GF-D8 (cell line): ENCODE measurements at regions not wholly inside any gene's neighbourhood (a gene's known extent, or its start where the extent isn't known, plus 50 kb on each side); places are given as distances from the start of the nearest gene placed in this dataset.

Experiments used
- DNase-seq: peaks from one replicate; lab custom pipeline; 2025; lab: John Stamatoyannopoulos, UW

GRCh38 chr11:119793335-119793984, 64.5 kb upstream of the NECTIN1 start:
- DNase-seq, result no peak

- DNase-seq, result no peak
Measured at GRCh38 chr11:119791701-119792151, 62.7 kb upstream of the NECTIN1 start.

GRCh38 chr11:119791047-119791446, 62.0 kb upstream of the NECTIN1 start:
- no peak for DNase-seq

DNA sequence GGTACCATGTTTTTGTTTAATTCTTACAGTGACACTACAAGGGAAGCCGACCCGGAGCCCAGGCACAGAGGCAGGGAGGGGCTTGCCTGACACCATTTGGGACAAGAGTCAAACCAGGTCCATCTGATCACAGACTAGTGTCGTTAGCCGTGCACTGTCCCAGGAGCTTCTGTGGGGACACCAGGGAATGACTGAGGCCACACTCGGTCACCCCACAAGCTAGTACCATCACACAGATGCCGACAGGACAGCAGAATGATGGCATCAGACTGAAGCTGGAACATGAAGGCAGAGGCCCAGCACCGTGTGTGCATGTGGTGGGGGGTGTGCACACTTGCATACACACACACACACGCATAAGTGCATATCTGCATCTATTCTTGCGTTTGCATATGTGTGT, 61.5 kb upstream of the NECTIN1 start:
- no peak for DNase-seq

- no peak for DNase-seq
Measured at GRCh38 chr11:119789766-119790407, 60.9 kb upstream of the NECTIN1 start.

DNA sequence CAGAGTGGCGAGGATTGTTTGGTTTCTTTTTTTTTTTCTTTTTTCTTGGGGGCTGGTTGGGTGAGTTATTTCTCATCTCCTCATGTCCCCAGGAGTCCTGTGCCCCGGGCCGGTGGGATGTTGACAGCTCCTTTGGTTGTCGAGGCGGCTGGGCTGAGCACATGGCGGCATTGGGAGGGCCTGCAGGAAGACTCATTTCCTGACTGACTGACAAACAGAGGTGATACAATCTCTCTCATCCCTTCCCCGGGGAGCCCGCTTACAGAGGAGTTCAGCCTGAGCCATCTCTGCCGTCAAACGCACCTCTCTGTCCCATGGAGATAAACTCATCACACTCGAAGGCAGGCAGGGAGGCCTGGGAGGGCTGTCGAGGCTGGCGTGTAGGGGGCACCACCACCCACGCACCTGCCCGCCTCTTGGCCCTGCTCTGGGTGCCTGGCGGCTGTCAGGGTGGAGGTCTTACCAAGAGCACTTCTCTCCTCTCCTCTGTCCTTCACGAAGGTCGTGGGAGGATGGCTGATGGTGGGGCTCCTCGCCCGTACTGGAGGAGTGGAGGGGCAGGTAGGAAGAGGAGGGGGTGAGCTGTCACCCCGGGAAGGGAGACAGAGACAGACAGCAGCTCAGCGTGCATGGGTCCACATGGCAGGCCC, 60.0 kb upstream of the NECTIN1 start:
- no peak for DNase-seq

DNA sequence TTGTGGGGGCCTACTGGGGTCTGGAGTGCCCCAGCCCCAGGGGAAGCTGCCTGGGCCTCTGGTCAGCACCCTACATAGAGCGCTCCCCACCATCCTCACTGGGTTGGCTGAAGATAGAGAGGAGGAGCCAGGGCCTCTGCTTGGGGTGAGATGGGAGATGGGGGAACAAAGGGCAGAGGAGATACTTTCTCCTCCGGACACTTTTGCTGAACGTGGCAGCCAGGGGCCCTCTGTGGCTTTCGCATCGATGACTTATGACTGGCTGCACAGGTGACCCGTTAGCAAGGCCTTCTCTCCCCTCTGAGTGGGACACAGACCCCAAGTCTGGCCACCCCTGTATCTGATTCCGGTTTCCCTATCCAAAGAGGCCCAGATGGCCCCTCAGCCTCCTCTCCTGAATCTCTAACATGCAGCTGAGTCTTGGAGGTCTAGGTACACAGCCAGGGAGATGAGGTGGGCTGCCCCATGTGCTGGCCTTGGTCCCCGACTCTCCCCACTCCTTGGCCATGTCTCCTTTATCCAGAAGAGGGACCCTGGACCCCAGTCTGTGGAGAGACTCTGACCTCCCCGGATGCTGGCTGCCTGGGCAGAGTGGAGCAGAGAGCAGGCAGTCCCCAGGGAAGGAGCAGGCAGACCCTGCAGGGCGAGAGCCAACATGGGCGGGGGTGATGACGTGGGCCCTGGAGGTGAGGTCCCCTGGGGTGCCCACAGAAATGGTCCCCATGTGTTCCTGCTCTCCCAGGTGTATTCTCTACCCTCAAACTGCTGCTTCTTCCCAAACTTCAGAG, 59.3 kb upstream of the NECTIN1 start:
- DNase-seq, result no peak

DNA sequence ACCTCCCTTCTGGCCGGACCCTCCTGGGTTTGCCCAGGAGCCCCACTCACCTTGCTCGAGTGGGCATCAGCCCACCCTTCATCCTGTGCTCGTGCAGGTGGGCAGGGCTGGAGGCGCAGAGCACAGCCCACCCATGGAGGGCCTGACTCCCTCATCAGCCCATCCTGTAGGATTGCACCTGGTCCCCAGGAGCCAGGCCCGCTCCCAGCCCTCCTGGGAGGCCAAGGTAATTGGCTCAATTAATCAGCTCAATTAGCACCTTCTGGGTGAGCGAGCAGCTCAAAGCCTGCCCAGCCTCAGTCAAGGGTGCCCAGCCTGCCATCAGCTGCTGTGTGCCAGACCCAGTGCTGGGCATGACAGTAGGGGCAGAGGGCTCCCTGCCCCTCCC, 58.1 kb upstream of the NECTIN1 start:
- no peak for DNase-seq

DNA sequence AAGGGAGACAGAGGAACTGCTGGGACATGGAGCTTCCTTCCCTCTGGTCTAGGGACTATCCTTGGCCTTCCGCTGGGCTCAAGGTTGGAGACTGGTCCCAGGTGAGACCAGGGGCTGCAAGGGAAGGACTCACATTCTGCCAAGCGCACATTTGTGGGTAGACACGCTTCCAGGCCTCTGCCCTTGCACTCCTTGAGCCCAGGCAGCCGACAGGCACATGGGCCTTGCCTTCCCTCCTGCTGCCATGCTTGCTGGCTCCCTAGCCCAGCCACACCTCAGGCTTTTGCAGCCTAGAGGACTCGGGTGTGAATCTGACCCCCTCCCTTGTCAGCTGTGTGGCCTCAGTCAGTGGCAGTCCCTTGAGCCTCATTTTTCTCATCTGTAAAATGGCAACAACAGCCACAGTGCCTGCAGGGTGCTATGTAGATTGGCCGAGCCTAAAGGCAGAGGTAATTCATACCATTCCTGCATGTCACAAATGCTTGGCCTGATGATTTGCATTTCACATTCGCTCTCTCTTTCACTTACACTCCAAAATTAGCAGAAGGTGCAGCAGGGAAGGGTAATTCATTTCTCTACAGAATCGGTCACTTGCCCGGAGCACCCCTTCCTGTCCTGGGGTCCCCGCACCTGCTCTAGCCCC, 57.6 kb upstream of the NECTIN1 start:
- DNase-seq, result no peak

DNA sequence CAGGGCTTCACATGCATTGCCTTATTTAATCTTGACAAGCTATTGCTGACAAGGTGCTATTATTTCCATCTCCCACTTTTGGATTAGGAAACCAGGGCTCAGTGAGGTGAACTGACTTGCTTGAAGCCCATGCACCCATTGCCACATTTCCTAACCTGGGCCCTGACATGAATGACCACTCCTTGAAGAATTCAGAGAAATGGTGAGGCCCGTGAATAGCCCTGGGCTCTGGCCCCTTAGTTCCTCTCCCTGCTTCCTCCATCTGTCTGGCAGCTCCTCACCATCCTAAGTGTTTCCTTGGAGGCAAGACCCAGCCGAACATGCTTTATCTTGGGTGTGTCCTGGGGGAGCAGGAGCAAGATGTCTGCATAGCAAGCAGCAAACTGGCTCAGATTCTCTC, 56.1 kb upstream of the NECTIN1 start:
- DNase-seq, result no peak

DNA sequence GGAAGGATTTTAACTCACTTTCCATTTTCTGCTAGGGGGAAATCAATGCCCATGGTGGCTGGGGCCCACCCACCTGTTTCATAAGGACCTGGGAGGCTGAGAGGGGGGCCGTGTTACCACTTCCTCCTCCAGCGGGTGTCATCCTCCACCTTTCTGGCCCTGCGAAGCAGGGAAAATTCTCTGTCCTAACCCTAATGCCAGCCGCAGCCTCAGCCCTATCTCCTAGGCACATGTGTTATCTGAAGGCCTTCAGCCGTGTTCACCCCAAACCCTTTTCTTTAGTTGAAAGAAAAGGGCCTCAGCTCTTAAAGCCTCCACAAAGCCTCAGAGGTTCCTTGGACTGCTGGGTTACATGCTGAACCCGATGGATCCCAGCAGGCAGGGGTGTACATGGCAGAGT, 55.4 kb upstream of the NECTIN1 start:
- DNase-seq, result no peak

DNA sequence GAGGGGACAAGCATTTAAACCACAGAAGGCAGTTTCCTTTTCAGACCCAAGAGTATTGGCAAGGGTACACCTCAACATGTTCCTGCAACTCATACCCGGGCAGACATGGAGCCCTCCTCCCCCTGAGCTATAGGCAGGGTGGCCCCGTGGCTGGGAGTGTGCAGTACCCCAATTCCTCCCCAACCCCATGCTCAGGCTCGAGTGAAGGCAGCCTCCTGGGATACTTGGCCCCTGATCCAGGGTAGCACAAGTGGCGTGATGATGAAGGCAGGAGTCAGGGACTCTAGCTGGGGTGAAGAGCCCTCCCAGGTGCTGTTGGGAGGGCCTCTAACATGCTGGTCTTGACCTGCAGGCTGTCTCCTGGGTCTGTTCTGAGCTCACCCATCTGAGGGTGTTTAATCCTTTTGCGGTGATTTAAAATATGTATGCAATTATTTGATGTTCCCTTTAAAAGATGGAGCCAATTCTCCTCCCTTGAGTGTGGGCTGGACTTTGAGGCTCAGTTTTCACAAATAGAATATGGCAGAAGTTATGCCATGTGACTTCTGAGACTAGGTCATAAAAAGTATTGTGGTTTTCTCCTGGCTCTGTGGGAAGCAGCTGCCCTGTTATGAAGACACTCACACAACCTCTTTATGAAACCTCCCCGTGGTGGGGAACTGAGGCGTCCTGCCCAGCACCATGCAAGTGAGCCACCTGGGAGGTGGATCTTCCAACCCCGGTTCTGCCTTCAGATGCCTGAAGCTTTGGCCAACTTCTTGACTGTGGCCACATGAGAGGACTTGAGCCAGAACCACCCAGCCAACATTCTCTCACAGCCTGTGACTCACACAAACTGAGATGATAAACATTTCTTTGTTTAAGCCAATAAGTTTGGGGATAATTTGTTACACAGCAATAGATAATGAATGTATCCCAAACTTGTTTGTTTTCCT, 54.7 kb upstream of the NECTIN1 start:
- DNase-seq, result no peak

GRCh38 chr11:119782739-119783072, 53.7 kb upstream of the NECTIN1 start:
- no peak for DNase-seq

DNA sequence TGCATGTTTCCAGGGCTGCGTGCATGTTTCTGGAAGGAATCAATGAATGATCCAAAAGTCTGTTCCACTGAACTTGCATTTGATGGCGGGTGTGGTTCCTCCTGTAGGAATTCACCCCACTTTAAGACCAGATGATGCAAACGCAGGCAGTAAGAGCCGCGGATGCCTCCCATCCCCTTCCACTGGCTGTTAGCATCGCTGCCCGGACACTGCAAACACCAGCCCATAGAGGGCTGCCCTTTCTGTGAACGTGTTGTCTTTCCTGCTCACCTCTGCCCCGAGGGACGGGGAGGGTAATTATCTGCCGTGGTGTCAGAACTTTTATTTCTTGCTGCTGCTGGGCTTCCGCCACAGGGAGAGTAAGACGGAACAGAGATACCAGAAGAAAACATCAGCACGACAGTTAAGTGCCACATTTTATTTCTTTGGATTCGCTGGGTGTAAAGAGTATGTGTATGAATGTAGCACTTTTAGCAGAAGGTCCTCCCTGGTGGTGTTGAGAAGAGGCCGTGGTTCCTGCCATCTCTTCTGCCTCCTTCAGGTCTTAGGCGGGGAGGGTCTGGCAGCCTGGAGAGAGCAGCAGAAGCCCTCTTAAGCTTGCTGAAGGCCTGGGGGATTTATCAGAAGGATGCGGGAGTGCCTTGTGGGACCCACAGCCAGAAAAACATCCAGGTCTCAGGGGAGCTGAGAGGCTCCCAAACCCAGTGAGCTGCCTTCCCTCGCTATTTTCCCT, 53.2 kb upstream of the NECTIN1 start:
- DNase-seq, result no peak

GRCh38 chr11:119780222-119780953, 51.4 kb upstream of the NECTIN1 start:
- DNase-seq, result no peak

- no peak for DNase-seq
Measured at GRCh38 chr11:119779195-119780071, 50.4 kb upstream of the NECTIN1 start.
